ENCODE measurements at regions not wholly inside any gene's neighbourhood (a gene's known extent, or its start where the extent isn't known, plus 50 kb on each side); places are given as distances from the start of the nearest gene placed in this dataset.

DNA sequence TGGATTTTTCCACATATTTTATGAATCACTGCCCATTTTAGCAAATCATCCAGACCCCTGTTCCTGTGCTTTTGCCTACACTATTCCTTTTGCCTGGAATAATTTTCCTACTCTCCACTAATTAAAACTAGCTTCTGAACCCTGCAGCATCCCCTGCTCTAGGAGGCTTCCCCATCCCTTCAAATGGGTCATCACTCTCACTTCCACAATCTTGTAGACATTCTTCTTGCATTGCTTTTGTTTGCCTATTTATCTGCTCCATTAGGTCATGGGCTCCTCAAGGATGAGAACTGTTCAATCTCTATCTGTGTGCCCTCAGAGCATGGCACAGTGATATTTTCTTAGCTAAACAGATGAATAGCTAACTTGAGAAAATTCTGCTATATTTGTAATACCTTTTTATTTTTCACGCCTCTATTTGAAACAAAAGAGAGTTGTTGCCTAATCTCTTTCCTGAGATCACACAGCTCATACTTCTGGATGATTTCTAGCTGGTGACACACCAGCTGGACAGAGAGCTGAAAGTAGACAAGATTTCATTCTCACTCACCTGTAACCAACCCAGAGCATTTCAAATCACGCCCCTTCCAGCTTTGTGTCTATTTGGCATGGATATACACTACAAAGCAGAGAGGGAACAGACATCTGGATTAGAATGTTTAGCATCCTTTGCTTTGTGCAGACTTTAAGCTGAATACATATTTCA is 466.0 kb downstream of the FOXO1 start:
- H3K79me2 ChIP-seq (ENCODE audit: control insufficient read depth, insufficient read depth, low read length): no peaks in the 10 kb centered on the region
- no peaks in the 10 kb centered on the region for H3K9me1 ChIP-seq (ENCODE audit: control insufficient read depth, insufficient read depth, low read length)
- no peak overlapping the region for H3K4me3 ChIP-seq
- ChIA-PET CTCF (ENCODE audit: low intra/inter-chr PET ratio) (no interaction called here), POLR2A (no interaction called here)
- H2AFZ ChIP-seq (ENCODE audit: low read depth, low read length): no peak overlapping the region
- H3K36me3 ChIP-seq (ENCODE audit: control insufficient read depth, insufficient read depth, low read length): no peaks in the 10 kb centered on the region
- no TSS peak for BruUV-seq (replicated peaks)
- no peak overlapping the region for H3K9ac ChIP-seq (ENCODE audit: insufficient read depth in 1 of 2, low read depth in 2 of 2, low read length in 2 of 2)
- WGBS (ENCODE audit: insufficient coverage, low coverage, missing lambda C conversion rate): 0% methylated on average over 1 of the region's 2 CpGs
- no peak for DNase-seq (ENCODE audit: extremely low read depth in 1 of 4, low spot score in 3 of 4)
- FAIRE-seq: no peak
- no peak overlapping the region for H3K27ac ChIP-seq (ENCODE audit: extremely low read depth, low read depth, low read length)
- H3K9me3 ChIP-seq (replicated peaks; ENCODE audit: control insufficient read depth, insufficient read depth, low read depth, low read length): no peaks in the 10 kb centered on the region
- H3K27me3 ChIP-seq (ENCODE audit: control insufficient read depth in 2 of 2, insufficient read depth in 2 of 2, low read length in 2 of 2): no peaks in the 10 kb centered on the region
- in situ Hi-C loops (cut with MboI) (no loop called here), intact Hi-C loops (cut with micrococcal nuclease) (no loop called here)
- H4K20me1 ChIP-seq (replicated peaks; ENCODE audit: control insufficient read depth, insufficient read depth, low read length): no peaks in the 10 kb centered on the region
- H3K4me2 ChIP-seq (ENCODE audit: insufficient read depth, low read length): no peak overlapping the region
- no peaks in the 10 kb centered on the region for H3K4me1 ChIP-seq (replicated peaks in 1 of 2; ENCODE audit: control insufficient read depth in 2 of 2, insufficient read depth in 2 of 2, low read length in 2 of 2)
- TF ChIP-seq, protein P1, sequence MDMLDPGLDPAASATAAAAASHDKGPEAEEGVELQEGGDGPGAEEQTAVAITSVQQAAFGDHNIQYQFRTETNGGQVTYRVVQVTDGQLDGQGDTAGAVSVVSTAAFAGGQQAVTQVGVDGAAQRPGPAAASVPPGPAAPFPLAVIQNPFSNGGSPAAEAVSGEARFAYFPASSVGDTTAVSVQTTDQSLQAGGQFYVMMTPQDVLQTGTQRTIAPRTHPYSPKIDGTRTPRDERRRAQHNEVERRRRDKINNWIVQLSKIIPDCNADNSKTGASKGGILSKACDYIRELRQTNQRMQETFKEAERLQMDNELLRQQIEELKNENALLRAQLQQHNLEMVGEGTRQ (CRISPR knock-in tag; IDR thresholded peaks at IDR 0.05): no peak
- no peak for TF ChIP-seq ZNF785 (CRISPR knock-in tag; IDR thresholded peaks at IDR 0.05)
- TF ChIP-seq SFPQ (IDR thresholded peaks at IDR 0.05; ENCODE audit: low read depth, low read length): no peak
- TF ChIP-seq ZNF830 (CRISPR knock-in tag; IDR thresholded peaks at IDR 0.05): no peak
- no peak for TF ChIP-seq TCF15 (CRISPR knock-in tag; IDR thresholded peaks at IDR 0.05)
- TF ChIP-seq DNMT1 (IDR thresholded peaks at IDR 0.05): no peak
- no peak for TF ChIP-seq SOX6 (IDR thresholded peaks at IDR 0.05)
- TF ChIP-seq IRF2 (CRISPR knock-in tag; IDR thresholded peaks at IDR 0.05): no peak
- no peak for TF ChIP-seq TBP (optimal IDR thresholded peaks at IDR 0.05; ENCODE audit: low read depth, low read length)
- TF ChIP-seq ZBTB5 (IDR thresholded peaks at IDR 0.05): no peak
- TF ChIP-seq PHTF2 (CRISPR knock-in tag; IDR thresholded peaks at IDR 0.05): no peak
- TF ChIP-seq LARP7 (IDR thresholded peaks at IDR 0.05): no peak
- TF ChIP-seq NBN (IDR thresholded peaks at IDR 0.05; ENCODE audit: low read depth): no peak
- TF ChIP-seq EP300 (IDR thresholded peaks at IDR 0.05; ENCODE audit: low read length): no peak
- no peak for TF ChIP-seq HCFC1 (IDR thresholded peaks at IDR 0.05; ENCODE audit: low read depth, low read length)
- ATAC-seq: no peak
